Adrenal gland (tissue), 9 donors: ENCODE measurements at regions not wholly inside any gene's neighbourhood (a gene's known extent, or its start where the extent isn't known, plus 50 kb on each side); places are given as distances from the start of the nearest gene placed in this dataset.

Experiments used
- DNase-seq, 7 donors: peaks; one replicate each; pipeline ENCODE4 v3.0.0-alpha.2; 2019 to 2020
- H3K27ac ChIP-seq, 5 donors: fragments of 200-600 bp; sonication (generic) in 4 of 5; 1 replicate in 3 of 5; 2 replicates in 2 of 5; pipeline versions ENCODE4 v1.5.1 to v1.8.0; 2016 to 2020; ENCODE audit warnings: mild to moderate bottlenecking in 1 of 5
- H3K27me3 ChIP-seq: fragments of 200-600 bp; 2 replicates; pipeline ENCODE4 v1.8.0; 2021
- H3K36me3 ChIP-seq, 2 donors: fragments of 200-600 bp; replicated peaks in 1 of 2; 1 replicate in 1 of 2; 2 replicates in 1 of 2; pipeline versions ENCODE4 v1.5.1 to v1.8.0; 2018 to 2022
- H3K4me1 ChIP-seq, 2 donors: fragments of 200-600 bp; replicated peaks in 1 of 2; 1 replicate in 1 of 2; 2 replicates in 1 of 2; pipeline versions ENCODE4 v1.5.1 to v1.8.0; 2018 to 2021
- H3K4me3 ChIP-seq, 4 donors: fragments of 200-600 bp; sonication (generic) in 3 of 4; one replicate each; pipeline ENCODE4 v1.5.1; 2016 to 2018
- H3K9me3 ChIP-seq, 3 donors: fragments of 200-600 bp; sonication (generic) in 1 of 3; replicated peaks in 1 of 3; 1 replicate in 2 of 3; 2 replicates in 1 of 3; pipeline versions ENCODE4 v1.5.1 to v1.8.0; 2016 to 2021
- POLR2A ChIP-seq, 2 donors: fragments of 450-650 bp; IDR thresholded peaks; one replicate each; pipeline ENCODE4 v1.6.1; 2017; ENCODE audit warnings: antibody characterized with exemption in 2 of 2, mild to moderate bottlenecking in 2 of 2, moderate library complexity in 1 of 2
- WGBS, 4 donors: extraction: QIAGEN DNeasy Blood & Tissue Kit in 2 of 4; methylation state at CpG; one replicate each; pipeline versions ENCODE4 v1.1.5 to v1.1.7; 2013 to 2017; 5-methylcytosine and 5-hydroxymethylcytosine counted together
- intact Hi-C, 2 donors: fragments of 100-400 bp; cut with DNase I; formaldehyde crosslinking; loops; one replicate each; pipeline versions ENCODE4 v1.14.1 to v1.15.0; 2022 to 2023
- TF ChIP-seq, protein P1 (sequence below), 6 experiments: fragments of 450-650 bp in 4 of 6; fragments of 200-600 bp in 2 of 6; sonication (generic) in 1 of 6; IDR thresholded peaks; 1 replicate in 5 of 6; 2 replicates in 1 of 6; pipeline versions ENCODE4 v1.5.1 to v1.8.0; 2016 to 2021; ENCODE audit warnings: antibody characterized with exemption in 6 of 6, mild to moderate bottlenecking in 2 of 6, moderate library complexity in 1 of 6
- donor health status: healthy with polysubstance abuse.
- donor health status: Bipolar disorder and iron deficiency.
- donor health status: DM: yes; HTN: yes; CAD: no.
- donor health status: DM: no; HTN: no; CAD: no.
- donor health status: DM: no; HTN: no; CAD: no.

DNA sequence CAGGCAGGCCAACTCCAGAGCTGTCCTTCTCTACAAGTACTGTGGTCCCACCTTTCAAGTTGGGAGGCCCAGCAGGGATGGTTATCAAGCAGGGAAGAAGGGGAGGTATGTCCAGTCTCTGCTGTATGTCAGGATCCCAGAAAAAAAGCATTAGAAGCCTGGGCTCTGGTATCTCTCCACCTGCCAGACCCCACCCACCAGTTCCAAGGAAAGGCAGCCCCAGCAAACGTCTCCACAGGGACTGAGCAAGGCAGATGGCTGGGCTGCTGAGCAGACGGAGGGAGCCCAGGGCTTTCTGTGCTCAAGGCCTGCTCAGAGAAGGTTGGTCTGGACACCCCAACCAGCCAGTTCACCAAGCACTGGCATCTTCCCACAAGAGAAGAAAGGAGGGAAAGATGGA, 287.8 kb downstream of the XXYLT1 start:
- H3K36me3 ChIP-seq = no peaks in the 10 kb centered on the region
- DNase-seq = no peak
- TF ChIP-seq POLR2A (IDR thresholded peaks at IDR 0.05) = no peak
- TF ChIP-seq, protein P1, sequence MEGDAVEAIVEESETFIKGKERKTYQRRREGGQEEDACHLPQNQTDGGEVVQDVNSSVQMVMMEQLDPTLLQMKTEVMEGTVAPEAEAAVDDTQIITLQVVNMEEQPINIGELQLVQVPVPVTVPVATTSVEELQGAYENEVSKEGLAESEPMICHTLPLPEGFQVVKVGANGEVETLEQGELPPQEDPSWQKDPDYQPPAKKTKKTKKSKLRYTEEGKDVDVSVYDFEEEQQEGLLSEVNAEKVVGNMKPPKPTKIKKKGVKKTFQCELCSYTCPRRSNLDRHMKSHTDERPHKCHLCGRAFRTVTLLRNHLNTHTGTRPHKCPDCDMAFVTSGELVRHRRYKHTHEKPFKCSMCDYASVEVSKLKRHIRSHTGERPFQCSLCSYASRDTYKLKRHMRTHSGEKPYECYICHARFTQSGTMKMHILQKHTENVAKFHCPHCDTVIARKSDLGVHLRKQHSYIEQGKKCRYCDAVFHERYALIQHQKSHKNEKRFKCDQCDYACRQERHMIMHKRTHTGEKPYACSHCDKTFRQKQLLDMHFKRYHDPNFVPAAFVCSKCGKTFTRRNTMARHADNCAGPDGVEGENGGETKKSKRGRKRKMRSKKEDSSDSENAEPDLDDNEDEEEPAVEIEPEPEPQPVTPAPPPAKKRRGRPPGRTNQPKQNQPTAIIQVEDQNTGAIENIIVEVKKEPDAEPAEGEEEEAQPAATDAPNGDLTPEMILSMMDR (IDR thresholded peaks at IDR 0.05) = no peak
- H3K9me3 ChIP-seq = no peaks in the 10 kb centered on the region
- H3K27me3 ChIP-seq = no peaks in the 10 kb centered on the region
- 71 to 82% (median 75%) methylated on average over 2 of the region's 2 CpGs for WGBS, 4 donors
- peaks cover 2 to 7% of the 10 kb centered on the region in 2 donors for H3K4me1 ChIP-seq
- no peak overlapping the region for H3K4me3 ChIP-seq
- intact Hi-C loops = no loop called here
- no peak overlapping the region for H3K27ac ChIP-seq

DNA sequence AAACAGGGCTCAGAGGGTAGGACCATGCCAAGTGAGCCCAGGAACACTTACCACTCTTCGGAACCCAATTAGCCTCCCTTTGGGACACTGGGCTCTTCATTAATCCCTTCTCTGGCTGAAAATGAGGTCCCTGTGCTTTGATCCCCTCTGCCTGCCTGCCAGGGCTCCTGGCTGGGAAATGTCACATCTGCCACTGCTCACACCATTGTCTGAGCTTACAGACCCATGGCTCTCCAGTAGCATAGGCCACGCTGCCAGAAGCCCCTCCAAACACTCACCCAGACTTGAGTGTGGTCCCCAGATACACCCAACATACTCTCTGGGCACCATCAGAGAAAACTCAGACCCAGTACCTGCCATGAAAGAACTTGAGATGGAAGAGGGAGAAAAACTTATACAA, 287.3 kb downstream of the XXYLT1 start:
- Histone ChIP-seq H3K36me3 (no peaks in the 10 kb centered on the region), H3K27me3 (no peaks in the 10 kb centered on the region), H3K9me3 (no peaks in the 10 kb centered on the region), H3K4me1 (peaks cover 2 to 7% of the 10 kb centered on the region in 2 donors), H3K27ac (no peak overlapping the region), H3K4me3 (no peak overlapping the region)
- no peak for TF ChIP-seq POLR2A (IDR thresholded peaks at IDR 0.05)
- TF ChIP-seq, protein P1 (IDR thresholded peaks at IDR 0.05) = no peak
- intact Hi-C loops = no loop called here
- WGBS, 4 donors = 82 to 94% (median 90%) methylated on average over 2 of the region's 2 CpGs
- DNase-seq = no peak

DNA sequence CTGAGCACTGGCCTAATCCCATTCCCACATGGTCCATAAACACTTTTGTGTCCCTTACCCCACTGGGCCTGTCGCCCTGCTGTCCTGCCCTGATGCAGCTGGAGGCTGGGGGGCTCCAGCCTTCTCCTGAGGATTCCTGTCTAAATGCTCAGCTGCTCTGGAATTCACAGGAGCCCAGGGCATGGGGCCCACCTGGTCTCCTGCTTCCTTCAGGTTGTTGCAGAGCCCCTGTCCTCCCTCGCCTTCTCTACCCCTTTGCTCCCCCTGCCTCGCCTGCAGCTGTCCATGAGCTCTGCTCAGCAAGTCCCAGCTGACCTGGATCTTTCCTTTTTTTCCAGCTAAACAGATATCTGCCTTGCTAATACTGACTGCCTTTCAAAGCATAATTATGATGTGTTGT, 286.9 kb downstream of the XXYLT1 start:
- WGBS, 4 donors = 87 to 90% (median 90%) methylated on average over 3 of the region's 3 CpGs
- intact Hi-C loops = no loop called here
- peaks cover 2 to 7% of the 10 kb centered on the region in 2 donors for H3K4me1 ChIP-seq
- DNase-seq = no peak
- no peak overlapping the region for H3K27ac ChIP-seq
- no peaks in the 10 kb centered on the region for H3K27me3 ChIP-seq
- no peaks in the 10 kb centered on the region for H3K9me3 ChIP-seq
- no peak overlapping the region for H3K4me3 ChIP-seq
- TF ChIP-seq, protein P1 (IDR thresholded peaks at IDR 0.05) = no peak
- TF ChIP-seq POLR2A (IDR thresholded peaks at IDR 0.05) = no peak
- no peaks in the 10 kb centered on the region for H3K36me3 ChIP-seq

DNA sequence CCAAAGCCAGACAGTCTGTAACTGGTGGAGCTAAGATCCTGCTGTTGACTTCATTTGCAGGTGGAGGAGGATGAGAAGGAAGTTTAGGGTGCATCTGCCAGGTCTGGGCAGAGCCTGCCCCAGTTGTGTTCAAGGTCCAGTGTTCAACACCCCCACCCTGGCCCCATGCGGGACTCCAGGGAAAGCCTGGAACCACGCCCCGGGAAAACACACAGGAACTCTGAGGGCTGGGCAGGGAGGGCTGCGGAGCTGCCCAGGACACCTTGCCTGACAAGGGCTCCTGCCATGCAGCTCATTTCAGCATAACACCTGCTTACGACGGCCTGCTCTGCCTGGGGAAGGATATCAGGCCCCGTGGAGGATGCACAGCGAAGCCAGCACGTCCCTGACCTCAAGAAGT, 286.3 kb downstream of the XXYLT1 start:
- H3K27me3 ChIP-seq = no peaks in the 10 kb centered on the region
- no peaks in the 10 kb centered on the region for H3K36me3 ChIP-seq
- TF ChIP-seq, protein P1 (IDR thresholded peaks at IDR 0.05) = no peak
- TF ChIP-seq POLR2A (IDR thresholded peaks at IDR 0.05) = no peak
- H3K27ac ChIP-seq = no peak overlapping the region
- no peak for DNase-seq
- WGBS, 4 donors = 63 to 100% (median 71%) methylated on average over 2 to 9 of the region's 9 CpGs; no CpG with 5 or more reads in 1 of the 4 donors
- intact Hi-C loops = no loop called here
- peak overlapping the region in 1 of 4 donors; percentile 30 for H3K4me3 ChIP-seq
- no peaks in the 10 kb centered on the region for H3K9me3 ChIP-seq
- peaks cover 2 to 7% of the 10 kb centered on the region in 2 donors for H3K4me1 ChIP-seq
